ENCODE measurements at regions not wholly inside any gene's neighbourhood (a gene's known extent, or its start where the extent isn't known, plus 50 kb on each side); places are given as distances from the start of the nearest gene placed in this dataset.

GRCh38 chr9:101902051-101902450 lies 163.6 kb upstream of the GRIN3A start:
- TF ChIP-seq EP300 (IDR thresholded peaks at IDR 0.05; ENCODE audit: borderline replicate concordance in 1 of 2, low read depth in 2 of 2, low read length in 2 of 2) (no peak), CTCF (IDR thresholded peaks at IDR 0.05; ENCODE audit: control extremely low read depth in 1 of 3, insufficient read depth in 1 of 3, low read depth in 1 of 3, low read length in 3 of 3) (no peak), SIX5 (IDR thresholded peaks at IDR 0.05; ENCODE audit: low read depth, low read length) (no peak), TCF12 (IDR thresholded peaks at IDR 0.05; ENCODE audit: low read depth, low read length) (no peak), NRF1 (IDR thresholded peaks at IDR 0.05; ENCODE audit: low read depth, low read length) (no peak), SP1 (IDR thresholded peaks at IDR 0.05; ENCODE audit: low read depth, low read length) (no peak)

Measured in H1 (cell line).